ENCODE measurements at regions not wholly inside any gene's neighbourhood (a gene's known extent, or its start where the extent isn't known, plus 50 kb on each side); places are given as distances from the start of the nearest gene placed in this dataset.

- TF ChIP-seq CTCF (IDR thresholded peaks at IDR 0.05) = no peak
- TF ChIP-seq POLR2A (IDR thresholded peaks at IDR 0.05) = no peak
- no peak for TF ChIP-seq POLR2AphosphoS5 (IDR thresholded peaks at IDR 0.05; ENCODE audit: insufficient read depth in 1 of 2, low read depth in 1 of 2)
- Histone ChIP-seq H3K4me3 (no peak overlapping the region), H3K9me3 (no peaks in the 10 kb centered on the region), H3K4me1 (no peaks in the 10 kb centered on the region), H3K27me3 (no peaks in the 10 kb centered on the region), H3K36me3 (no peaks in the 10 kb centered on the region), H3K27ac (no peak overlapping the region)
- intact Hi-C loops (cut with DNase I) = no loop called here
- no peak for DNase-seq (ENCODE audit: extremely low spot score in 2 of 2)
Observed at GRCh38 chr2:16260041-16260830, 319.9 kb downstream of the MYCN start.

- DNase-seq (ENCODE audit: extremely low spot score in 2 of 2) = no peak
- TF ChIP-seq POLR2A (IDR thresholded peaks at IDR 0.05) (no peak), CTCF (IDR thresholded peaks at IDR 0.05) (no peak), POLR2AphosphoS5 (IDR thresholded peaks at IDR 0.05; ENCODE audit: insufficient read depth in 1 of 2, low read depth in 1 of 2) (no peak)
- Histone ChIP-seq H3K9me3 (no peaks in the 10 kb centered on the region), H3K36me3 (no peaks in the 10 kb centered on the region), H3K4me1 (no peaks in the 10 kb centered on the region), H3K27ac (no peak overlapping the region), H3K4me3 (no peak overlapping the region), H3K27me3 (no peaks in the 10 kb centered on the region)
- intact Hi-C loops (cut with DNase I) = no loop called here
Observed at GRCh38 chr2:16259010-16259409, 318.7 kb downstream of the MYCN start.

DNA sequence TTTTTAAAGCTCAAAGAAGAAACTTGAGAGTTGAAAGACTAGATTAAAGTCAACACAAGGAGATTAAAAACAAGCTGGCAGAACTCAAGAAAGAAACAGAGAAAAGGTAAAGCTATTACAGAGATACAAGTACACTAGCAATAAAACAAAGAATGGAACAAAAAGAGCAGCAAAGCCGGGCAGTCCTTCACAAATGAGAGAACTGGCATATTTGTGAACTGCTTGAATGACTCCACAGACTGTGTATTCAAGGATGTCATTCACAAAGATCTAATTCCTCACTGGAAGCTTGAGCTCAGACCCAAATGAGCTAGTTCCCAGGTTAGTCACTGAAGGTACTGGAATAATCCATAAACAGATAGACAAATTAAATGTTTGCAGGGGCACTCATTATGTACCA lies 318.0 kb downstream of the MYCN start:
- TF ChIP-seq CTCF (IDR thresholded peaks at IDR 0.05) = no peak
- TF ChIP-seq POLR2A (IDR thresholded peaks at IDR 0.05) = no peak
- TF ChIP-seq POLR2AphosphoS5 (IDR thresholded peaks at IDR 0.05; ENCODE audit: insufficient read depth in 1 of 2, low read depth in 1 of 2) = no peak
- H3K36me3 ChIP-seq = no peaks in the 10 kb centered on the region
- no peak overlapping the region for H3K27ac ChIP-seq
- H3K4me1 ChIP-seq = no peaks in the 10 kb centered on the region
- no peaks in the 10 kb centered on the region for H3K27me3 ChIP-seq
- H3K4me3 ChIP-seq = no peak overlapping the region
- no peak for DNase-seq (ENCODE audit: extremely low spot score in 2 of 2)
- no peaks in the 10 kb centered on the region for H3K9me3 ChIP-seq
- intact Hi-C loops (cut with DNase I) = no loop called here

GRCh38 chr2:16257322-16258028 lies 317.1 kb downstream of the MYCN start:
- H3K27me3 ChIP-seq = no peaks in the 10 kb centered on the region
- DNase-seq (ENCODE audit: extremely low spot score in 2 of 2) = no peak
- no peaks in the 10 kb centered on the region for H3K4me1 ChIP-seq
- H3K27ac ChIP-seq = no peak overlapping the region
- H3K36me3 ChIP-seq = no peaks in the 10 kb centered on the region
- H3K9me3 ChIP-seq = no peaks in the 10 kb centered on the region
- TF ChIP-seq CTCF (IDR thresholded peaks at IDR 0.05) (no peak), POLR2AphosphoS5 (IDR thresholded peaks at IDR 0.05; ENCODE audit: insufficient read depth in 1 of 2, low read depth in 1 of 2) (no peak), POLR2A (IDR thresholded peaks at IDR 0.05) (no peak)
- intact Hi-C loops (cut with DNase I) = no loop called here
- H3K4me3 ChIP-seq = no peak overlapping the region
